HG02571 (cell line): ENCODE measurements at regions not wholly inside any gene's neighbourhood (a gene's known extent, or its start where the extent isn't known, plus 50 kb on each side); places are given as distances from the start of the nearest gene placed in this dataset.
"Not testable (repeated sequence)": the region's sequence is repeated elsewhere in the genome, so short reads cannot be mapped to it uniquely, and the experiment has no call there.

ENCODE experiments used
- ATAC-seq: cut with Tn5 transposase; IDR thresholded peaks from one replicate; pipeline ENCODE4 v1.9.1; 2021; ENCODE audit warnings: mild to moderate bottlenecking, moderate library complexity; ENCODE audit not compliant: unreplicated experiment

DNA sequence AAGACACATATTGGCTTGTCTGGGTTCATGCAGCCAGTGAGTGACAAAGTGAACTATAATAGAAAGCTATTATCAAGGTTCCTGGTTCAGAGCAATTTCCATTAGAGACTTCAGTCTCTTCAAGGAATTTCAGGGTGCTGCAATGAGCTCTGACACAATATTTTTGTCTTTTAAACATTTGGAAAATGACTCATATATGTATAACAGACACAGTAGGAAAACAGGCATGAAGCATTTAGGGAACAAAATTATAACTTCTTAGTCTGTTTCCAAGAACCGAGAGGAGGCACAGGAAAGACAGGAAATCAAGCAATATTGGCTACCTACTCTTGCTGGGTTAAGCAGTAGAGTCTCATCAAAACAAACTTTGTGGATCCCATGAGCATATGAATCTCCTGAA lies 170.4 kb downstream of the PTPRC start:
- ATAC-seq: no peak

DNA sequence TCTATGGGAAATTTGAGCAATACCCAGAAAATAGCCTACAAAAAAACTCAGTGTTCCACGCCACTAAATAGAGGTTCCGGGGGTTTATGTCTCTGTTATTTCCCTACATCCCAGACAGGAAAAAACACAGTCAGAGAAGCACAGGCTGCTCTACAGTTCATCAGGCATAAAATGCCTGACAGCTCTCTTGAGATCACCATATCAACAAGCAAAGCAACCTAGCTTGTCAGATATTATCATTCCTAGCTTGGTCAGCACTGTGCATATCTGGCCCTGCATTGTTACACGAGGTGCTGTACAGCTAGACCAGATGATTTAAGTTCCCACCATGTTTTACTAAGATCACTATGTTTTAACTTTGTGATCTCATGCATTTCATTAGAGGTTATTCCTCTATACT lies 172.6 kb downstream of the PTPRC start:
- ATAC-seq: no peak

DNA sequence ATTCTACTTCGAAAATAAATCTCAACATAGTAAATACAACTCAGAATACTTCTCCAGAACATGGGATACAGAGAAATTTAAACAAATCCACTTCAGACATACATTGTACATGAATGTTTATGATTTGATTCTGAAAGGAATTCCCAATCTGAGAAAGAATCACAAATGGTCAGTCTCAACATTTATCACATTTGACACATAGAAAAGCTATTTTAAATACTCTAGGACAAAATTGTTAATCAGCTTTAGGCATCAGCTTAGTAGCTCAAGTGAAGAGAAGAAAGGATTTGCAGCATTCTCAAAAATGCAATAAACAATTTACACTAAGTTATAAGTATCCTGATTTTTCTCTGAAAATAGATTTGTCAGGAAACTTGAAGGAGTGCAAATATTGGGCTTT lies 184.8 kb downstream of the PTPRC start:
- no peak for ATAC-seq

DNA sequence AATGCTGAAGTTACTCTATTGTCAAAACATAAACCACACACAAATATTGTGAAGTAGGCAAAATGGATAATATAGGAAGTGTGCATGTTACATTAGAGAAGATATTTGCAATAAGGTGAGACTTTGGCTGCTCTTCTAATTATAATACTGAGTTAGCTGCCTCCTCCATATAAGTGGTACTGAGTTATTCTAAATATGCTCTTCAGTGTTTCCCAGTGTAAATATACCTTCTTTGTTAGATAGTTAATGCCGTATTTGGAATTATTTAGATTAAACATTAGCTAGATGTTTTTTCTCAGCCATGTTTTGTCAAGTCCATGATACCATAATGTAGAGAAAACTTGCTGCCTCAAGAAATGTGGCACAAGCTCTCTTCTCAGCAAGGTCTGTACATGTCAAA lies 186.4 kb downstream of the PTPRC start:
- ATAC-seq: no peak

DNA sequence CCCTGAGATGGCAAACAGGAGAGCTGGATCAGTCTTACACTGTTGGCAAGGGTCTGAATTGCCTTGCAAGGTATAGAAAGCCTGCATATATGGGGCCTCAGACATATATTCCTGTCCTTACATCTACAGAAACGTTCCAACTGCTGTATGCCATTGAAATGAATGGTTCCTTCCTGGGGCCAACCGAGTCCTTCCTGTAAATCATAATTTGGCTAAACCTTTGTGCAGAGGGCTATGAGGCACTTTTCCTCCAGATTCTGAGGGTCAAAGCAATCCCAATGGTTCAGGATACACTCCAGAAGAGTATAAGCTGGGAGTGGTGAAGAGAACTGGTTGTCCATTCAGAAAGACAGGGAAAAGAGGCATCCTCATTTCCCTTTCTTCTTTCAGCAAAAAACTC lies 190.5 kb downstream of the PTPRC start:
- no peak for ATAC-seq

DNA sequence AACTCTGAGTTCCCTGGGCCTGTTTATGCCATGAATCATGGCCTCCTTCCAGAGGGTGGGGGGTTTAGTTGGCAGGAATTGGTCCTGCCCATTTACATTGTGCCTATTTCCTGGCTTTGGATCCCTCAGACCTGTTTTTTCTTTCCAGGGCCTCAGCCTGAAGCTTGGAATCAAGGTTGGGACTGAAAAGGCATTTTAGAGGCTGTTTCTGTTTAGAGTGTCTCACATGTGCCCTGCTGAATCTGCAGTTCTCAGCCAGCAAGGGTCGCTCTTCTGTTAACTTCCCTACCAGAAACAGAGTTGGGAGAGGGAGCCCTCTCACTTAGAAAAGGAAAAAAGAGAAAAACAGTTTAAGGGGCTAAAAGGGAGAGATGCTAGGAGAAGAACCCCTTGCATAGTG lies 191.1 kb downstream of the PTPRC start:
- no peak for ATAC-seq

DNA sequence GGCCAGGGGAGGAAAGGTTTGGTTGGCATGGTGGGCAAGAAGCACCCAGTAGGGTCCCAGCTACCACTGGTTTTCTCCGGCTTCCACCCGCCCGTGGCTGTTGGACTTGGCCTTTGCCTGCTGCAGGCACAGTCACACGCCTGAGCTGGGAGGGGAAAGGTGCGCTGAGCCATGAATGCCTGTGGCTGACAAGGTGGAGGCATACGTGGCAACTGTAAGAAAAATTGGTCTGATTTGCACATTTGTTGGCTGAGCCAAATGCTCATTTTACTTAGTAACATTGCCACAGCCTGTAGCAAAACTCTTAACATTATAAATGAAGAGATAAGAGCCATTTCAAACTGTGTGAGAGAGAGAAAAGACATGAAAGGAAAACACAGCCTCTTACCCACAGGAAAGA lies 191.6 kb downstream of the PTPRC start:
- no peak for ATAC-seq

DNA sequence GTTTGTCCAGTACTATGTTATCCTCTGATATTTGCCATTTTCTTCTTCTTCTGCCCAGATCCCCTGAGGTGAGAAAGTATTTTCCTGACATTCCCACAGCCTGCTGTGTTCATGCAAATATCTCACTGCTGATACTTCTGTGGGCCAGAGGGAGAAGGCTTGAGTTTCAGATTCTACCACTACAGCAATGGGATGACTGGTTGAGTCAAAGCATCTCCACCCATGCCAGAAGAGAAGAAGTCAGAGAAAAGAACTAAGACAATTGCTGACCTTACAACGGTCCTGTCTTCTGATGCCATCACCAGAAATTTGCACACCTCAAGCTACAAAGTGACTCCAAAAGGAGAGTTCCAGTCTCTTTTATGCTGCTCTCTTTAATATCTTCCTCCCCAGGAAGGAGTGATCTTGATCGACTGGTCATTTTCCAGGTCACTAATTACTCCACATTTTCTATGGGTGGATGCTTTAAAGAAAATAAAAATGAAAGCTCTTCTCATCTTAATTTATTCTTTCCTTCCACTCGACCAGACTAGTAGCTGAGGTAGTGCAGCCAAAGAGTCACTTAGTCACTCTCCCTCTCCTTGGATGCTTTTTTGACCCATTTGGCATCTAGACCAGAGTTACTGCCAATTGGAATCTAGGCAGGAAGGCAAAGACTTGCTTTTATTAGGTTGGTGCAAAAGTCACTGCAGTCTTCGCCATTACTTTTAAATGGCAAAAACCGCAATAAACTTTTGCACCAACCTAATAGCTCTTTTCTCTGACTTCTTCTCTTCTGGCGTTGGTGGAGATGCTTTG lies 195.1 kb downstream of the PTPRC start:
- ATAC-seq: no peak

DNA sequence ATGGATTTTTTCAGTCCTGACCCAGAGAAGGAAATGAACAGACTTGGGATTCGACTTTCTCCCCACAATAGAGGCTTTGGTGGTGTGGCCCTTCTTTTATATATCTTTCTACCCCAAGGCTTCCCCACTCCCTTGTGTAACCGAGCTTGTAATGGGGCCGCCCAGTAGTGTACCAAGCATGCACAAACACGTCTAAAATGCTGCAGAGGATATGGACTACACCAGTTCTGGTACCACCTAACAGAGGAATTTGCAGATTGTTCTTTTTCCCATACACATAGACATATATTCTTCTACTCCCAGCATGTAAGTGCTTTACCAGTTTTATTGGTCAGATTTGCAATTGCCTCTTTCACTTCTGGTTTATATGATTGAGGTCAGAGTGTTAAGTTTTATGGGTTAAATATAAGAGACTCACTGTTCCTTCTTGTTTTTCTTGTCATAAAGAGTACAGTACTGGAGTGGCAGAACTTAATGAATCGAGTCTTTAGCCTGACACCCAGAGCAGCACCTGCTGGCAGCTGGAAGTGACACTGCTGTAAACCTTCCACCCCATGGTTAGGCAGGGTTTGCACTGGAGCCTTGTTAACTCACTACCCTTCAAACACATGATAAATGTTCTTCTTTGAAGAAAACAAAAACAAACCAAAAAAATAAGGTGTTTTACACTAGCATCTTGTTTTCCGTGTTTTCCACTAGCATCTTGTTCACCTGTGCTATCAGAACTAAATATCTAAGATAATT lies 198.6 kb downstream of the PTPRC start:
- ATAC-seq: no peak

DNA sequence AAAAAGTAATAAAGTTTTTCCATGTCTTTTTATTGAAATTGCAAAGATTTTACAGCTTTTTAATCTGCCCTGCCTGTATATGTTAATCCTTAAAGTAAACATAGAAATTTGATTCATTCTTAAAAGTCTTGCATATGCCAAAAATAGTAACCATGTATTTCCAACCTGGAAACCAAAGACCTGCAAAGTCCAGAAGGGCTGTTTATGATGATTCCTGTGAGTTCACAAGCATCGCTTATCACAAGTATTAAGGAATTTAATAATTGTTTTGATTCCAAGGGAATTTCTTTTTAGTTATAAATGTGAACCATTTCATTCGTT lies 199.1 kb downstream of the PTPRC start:
- ATAC-seq: no peak

DNA sequence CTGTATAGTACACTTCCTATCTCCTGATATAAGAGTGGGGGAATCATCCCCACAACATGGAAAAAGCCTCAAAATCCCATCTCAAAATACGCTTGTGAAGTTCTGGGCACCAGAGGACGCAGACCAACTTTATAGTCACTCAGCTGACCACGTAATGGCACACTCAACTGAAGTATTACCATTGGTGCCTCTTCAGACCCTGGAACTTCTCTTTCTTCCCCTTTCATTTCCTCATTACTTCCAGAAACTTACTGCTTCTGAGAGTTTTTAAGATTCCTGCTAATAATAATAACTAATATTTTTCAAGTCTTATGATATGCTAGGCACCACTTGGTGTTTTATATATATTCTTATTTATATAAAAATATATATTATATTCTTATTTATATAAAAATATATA lies 202.6 kb downstream of the PTPRC start:
- no peak for ATAC-seq

DNA sequence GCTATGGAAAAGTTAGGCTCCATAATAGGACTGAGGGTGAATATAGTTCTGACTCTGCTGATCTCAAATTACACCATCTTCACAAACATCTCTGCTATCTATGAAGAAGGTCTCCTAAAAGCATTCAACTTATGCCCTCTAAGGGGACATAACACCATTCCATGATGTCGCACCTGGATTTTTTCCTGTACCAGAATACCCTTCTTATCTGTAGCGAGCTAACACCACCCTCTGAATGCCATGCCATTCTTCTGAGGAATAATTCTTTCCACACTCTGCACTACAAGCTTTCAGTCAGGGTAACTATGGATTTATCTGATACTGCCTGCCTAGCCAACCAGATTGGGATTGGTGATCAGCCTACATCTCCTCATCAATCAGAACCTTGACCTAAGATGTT lies 203.8 kb downstream of the PTPRC start:
- ATAC-seq: no peak

DNA sequence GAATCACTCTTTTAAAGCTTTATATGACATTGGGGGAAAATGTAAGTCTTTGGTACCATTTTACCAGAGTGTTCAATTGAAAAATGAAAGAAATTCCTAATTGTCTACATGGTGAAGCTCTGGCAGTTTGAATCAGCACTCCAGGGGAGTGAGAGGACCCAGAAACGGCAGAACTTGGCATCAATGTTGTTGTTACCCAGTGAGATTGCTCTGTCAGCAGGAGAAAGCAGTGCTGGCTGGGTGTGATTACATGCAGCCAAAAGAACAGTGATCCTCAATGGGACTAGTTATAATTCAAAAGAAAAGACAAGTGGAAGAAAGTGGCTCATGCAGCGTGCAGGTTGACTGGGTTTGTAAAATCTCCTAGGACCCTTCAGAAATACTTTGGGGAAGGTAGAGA lies 206.4 kb downstream of the PTPRC start:
- ATAC-seq: no peak

DNA sequence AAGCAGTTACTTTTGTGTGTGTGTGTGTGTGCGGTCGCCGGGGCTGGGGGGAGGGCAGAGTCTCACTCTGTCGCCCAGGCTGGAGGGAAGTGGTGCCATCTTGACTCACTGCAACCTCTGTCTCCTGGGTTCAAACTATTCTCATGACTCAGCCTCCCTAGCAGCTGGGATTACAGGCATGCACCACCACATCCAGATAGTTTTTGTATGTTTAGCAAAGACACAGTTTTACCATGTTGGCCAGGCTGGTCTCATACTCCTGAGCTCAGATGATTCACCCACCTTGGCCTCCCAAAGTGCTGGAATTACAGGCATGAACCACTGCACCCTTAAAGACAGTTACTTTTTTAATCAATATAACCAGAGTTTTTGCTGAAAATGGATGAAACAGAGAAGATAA lies 207.0 kb downstream of the PTPRC start:
- no peak for ATAC-seq

DNA sequence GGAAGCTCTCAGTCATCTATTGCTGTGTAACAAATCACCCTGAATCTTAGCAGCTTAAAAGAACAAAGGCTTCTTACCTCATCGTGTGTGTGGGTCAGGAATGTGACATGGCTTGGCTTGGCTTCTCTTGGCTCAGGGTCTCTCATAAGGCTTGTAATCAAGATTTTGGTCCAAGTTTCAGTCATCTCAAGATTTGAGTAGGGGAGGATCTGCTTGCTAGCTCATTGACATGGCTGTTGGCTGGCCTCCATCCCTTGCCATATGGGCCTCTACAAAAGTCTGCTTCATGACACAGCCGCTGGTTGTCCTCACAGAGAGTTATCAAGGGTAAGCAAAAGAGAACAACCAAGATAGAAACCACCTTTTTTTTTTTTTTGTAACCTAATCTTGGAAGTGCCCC lies 207.7 kb downstream of the PTPRC start:
- no peak for ATAC-seq

DNA sequence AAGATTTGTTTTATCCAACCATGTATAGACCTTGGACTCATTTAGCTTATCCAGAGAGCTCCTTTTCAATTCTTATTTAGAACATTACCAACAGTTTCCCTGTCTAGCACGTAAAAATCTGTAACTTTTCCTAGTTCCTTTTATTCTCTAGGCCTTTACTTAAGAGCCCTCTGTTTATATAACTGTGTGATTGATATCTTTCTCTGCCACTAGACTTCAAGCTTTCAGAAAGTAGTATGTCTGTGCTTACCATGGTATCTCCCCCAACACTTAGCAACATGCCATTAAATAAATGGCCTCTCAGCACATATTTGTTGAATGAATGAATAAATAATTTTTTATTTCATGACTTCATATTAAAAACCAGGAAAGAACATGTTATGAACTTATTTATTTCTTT lies 209.4 kb downstream of the PTPRC start:
- ATAC-seq: no peak

DNA sequence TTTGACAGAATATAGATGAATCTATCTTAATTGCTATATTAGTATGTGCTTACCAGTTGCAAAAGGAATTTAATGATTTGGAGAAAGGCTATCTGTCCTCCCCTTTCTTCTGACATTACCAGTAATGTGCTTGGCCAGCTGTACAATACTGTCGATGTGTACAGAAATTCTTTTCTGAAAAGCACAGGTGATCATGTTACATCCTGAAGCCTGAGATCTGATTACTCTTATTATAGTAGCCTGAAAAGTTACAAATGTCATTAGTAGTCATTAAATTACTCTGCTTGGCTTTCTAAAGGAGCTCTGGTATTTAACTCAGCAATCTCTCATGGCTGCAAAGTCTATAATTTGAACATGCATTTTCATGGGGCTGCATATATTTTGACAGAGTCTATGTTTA lies 209.8 kb downstream of the PTPRC start:
- ATAC-seq: no peak

DNA sequence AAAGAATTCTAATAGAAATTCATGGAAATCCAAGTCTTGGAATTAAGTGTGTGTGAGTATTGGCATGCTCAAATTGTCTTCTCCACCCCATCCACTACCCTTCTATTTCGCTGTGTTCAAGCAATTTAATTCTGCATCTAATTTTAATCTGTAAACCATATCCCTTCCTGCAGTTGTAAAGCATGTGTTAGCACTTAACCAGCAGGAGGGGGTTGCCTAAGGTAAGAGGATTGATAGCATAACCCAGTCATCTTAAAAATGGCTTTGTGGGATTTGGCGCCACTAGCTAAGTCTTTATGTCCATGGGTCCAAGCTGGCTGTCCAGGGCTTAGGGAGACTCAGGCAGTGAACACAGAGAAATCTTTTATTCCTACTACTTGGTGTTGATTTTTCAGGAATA lies 210.3 kb downstream of the PTPRC start:
- no peak for ATAC-seq

DNA sequence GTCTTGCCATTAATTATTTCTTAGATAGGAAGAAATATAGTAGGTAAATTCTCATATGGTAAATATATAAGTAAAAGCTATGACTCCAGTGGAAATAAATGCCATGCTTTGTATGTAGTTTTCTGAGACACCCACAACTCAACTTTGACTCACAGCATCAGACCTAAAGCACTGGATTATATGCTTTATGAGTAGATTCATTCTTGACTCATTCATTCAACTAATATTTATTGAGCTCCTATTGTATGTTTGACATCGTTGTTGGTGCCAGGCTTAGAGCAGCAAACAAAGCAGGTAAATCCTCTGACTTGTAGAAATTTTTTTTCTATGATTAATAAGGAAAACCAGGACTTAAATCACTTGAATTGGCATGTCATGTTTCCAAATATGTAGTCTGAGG lies 211.4 kb downstream of the PTPRC start:
- no peak for ATAC-seq

DNA sequence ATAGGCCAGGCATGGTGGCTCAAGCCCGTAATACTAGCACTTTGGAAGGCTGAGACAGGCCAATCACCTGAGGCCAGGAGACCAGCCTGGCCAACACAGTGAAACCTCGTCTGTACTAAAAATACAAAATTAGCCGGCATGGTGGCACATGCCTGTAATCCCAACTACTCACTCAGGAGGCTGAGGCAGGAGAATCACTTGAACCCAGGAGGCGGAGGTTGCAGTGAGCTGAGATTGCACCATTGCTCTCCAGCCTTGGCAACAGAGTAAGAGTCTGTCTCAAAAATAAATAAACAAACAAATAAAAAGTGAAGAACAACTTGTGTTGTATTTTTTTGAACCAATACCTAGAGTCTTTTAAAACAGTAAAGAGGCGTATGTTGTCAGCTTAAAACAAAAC lies 212.1 kb downstream of the PTPRC start:
- not testable (repeated sequence) for ATAC-seq

DNA sequence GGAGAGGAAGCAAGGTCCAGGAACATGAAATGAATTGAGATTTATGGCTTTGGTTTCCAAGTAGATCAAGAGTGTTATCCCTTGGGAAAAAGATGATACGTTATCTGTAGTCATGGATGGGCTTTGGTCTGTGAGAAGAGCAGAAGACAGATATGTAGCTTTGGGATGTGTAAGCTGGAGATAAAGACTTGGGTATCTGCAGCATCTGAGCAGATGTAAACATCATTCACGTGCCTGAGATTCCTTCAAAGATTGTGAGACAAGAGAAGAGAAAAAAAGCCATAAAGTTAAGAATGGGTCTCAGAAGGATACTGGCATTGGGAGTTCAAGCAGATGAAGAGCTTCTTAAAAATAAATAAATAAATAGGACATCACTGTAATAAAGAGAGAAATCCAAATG lies 217.8 kb downstream of the PTPRC start:
- ATAC-seq: no peak

DNA sequence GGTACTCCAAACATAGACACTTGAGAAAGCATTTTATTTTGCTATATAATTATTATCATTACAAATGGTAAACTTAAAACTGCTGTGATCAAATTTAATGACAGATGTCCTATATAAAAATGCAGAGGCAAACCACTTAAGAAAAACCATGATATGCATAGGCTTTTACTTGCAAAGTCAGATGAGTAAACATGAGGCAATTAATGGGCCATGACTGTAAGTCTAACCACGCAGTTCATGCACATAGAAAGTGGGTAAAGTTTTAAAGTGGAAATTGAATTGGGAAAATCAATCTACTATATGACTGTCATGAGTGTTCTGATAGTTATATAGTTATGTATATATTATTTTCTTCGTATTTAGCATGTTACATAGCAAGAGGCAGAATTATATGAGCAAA lies 219.2 kb downstream of the PTPRC start:
- no peak for ATAC-seq

DNA sequence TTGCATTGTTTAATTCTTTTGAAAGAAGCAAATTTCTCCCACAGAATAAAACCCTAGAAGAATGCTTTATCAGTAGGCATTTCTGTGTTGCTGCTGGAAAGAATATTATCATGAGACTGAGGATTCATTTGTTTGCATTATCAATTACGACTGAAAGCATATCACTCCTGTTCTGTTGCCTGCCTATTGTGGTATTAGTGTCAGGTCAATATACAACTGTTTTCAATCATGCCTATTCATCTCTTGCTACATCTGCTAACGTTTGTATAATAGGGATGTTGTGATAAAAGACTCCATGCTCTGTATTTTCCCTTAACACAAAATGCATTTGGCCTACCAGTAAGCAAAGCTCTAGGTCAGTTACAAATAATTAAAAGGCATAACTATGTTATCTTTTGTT lies 221.5 kb downstream of the PTPRC start:
- no peak for ATAC-seq
